NCI-H446 (cell line): ENCODE measurements at regions not wholly inside any gene's neighbourhood (a gene's known extent, or its start where the extent isn't known, plus 50 kb on each side); places are given as distances from the start of the nearest gene placed in this dataset.

ENCODE experiments used
- DNase-seq, 2 experiments: peaks; one replicate each; lab custom pipeline; 2025; lab: John Stamatoyannopoulos, UW

DNA sequence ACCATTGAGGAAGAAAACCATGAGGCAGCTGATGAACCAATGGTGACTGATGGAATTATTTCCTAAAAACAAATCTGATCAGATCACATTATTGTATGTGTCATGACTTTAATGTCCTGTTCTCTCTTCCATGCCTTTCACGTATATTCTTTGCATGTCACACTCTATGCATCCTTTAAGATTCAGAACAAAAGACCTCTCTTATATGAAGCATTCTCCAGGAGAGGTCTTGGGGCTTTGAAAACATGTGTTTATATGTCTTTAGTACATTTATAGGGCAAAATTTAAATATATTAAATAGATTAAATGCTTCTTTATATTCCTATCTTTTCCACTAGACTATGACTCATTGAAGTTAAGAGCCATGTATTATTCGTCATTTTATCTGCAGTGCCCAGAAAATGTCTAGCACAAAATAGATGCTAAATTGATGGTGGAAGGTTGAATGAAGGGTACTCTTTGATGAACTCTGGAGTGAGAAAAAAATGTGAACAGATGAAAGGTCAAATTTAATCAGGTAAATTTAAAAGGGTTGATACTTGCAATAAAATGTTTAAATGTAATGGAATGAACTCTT is 196.3 kb downstream of the PSAT1 start:
- no peak for DNase-seq

- no peak for DNase-seq
These were observed 205.6 kb downstream of the PSAT1 start for GRCh38 chr9:78502566-78502965.

GRCh38 chr9:78505546-78505945 is 208.6 kb downstream of the PSAT1 start:
- no peak for DNase-seq

DNA sequence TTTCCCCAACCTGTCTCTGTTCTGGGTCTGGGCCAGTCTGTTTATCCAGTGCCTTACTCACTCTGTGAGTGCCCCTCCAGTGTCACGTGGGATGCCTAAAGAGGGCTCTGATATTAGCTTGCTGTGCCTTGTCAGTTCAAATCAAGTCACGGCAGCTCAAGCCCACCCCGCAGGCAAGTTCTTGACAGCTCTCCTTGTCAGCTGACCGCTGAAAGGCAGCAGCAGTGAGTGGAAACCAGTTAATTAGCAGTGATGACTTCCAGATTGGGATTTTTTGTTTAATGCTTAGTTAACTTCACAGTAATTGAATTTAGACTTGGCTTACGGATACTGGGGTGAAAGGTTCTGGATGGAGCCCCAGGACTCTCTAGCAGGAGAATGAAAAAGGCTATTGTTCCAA is 210.1 kb downstream of the PSAT1 start:
- DNase-seq, result no peak

DNA sequence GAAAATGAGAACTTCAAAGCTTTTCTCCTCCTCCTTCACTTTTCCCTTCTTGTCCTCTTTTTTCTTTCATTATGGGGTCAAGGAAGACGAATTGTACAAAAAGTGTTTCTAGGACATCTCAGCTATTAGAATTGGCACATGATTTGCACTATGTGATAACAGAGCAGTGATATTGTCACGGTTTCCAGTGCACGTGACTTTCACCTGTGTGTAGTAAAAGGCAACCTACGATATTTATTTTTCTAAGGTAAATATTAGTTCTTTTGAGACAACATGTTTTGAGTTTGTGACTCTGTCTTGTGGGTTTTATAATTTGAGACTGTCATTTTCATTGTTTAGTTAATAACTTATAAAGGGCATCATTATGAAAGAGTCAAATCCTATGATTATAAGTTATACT is 213.1 kb downstream of the PSAT1 start:
- DNase-seq, result no peak

GRCh38 chr9:78515108-78515507 is 218.2 kb downstream of the PSAT1 start:
- no peak for DNase-seq

DNA sequence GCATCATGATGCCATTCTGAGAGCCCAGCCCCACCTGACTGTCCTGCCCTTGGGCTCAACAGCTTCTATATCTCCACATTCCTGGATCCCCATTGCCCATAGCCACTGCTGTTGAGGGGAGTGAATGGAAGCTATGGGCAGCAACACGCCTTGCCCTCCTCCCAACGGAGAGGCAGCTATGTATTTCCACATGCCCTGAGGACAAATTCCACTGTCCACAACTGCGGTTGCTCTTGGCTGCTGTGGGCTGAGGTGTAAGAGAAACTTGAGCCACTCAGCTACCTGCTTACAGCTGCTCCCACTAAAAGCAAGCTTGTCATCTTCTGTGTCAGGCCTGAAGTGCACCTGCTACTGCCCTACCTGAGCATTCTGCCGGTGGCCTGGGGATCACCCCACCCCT is 222.9 kb downstream of the PSAT1 start:
- no peak for DNase-seq

- DNase-seq, result no peak
These were observed 224.8 kb downstream of the PSAT1 start for GRCh38 chr9:78521680-78522079.

DNA sequence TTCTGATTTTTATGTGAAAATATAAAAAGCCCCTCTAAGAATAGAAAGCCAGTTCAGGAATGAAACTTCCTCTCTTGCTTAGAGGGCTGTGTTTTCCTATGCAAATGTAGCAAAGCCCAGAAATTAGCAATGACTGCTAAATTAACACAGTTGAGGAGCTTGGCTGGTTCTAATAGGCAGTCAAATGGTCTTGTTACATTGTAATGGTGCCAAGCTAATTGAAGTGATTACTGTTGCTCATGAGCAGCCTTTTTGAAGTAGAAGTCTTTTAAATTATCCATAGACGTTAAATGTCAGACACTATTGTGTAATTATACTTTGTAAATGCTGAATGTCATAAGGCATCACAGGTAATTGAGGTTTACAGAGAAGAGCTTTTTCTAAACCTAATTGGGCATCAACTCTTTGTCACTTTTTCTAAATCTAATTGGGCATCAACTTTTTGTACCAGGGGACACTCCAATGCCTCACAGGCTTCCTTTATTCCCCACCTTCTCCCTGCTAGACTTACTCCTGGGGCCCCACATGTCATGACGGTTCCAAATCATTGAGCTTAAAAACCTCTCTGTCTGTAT is 229.1 kb downstream of the PSAT1 start:
- no peak for DNase-seq

DNA sequence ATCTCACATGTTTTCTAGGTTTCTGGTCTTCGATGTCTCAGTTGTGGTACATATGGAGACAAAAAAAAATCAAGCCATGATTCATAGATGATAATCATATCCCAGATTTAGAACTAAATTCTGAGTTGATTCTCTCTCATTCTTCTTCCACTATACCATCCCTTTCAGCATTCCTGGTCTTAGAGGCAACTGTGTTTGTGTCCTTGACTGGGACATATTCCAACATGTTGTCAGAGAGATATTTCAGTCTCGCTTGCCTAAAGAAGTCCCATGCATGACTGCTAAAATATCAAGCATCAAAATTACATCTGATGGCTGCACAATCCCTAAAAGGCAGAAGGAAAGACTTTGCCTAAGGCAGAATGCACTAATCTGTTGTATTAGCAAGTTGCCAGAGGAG is 236.6 kb downstream of the PSAT1 start:
- DNase-seq, result no peak

GRCh38 chr9:78539188-78539587 is 242.3 kb downstream of the PSAT1 start:
- DNase-seq, result no peak

- no peak for DNase-seq
These were observed 243.0 kb downstream of the PSAT1 start for GRCh38 chr9:78539904-78540303.

DNA sequence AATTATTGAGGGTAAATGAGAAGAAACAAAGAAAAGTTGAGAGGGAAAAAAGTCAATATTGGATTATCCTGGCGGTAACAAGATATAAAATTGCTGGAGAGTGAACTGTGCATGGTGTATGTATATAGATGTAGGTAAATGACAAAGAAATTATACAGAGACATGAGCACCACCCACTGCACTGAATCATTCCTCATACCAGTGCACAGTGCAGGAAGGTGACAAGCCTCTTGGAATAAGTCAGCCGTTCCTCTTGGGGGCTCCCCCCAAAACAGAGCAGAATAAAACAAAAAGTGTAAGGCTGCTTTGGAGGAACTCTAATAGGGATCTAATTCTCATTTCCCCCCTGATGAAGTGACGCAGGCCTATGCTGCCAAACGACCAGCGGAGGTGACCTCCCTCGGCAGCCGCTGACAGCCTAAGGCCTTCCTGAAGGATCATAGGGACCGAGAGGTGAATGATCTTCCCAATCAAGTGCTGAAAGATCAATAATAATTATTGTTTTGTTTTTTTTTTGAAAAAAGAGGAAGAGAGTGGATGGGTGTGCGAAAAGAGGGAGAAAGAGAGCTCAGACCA is 245.0 kb downstream of the PSAT1 start:
- DNase-seq, result no peak

DNA sequence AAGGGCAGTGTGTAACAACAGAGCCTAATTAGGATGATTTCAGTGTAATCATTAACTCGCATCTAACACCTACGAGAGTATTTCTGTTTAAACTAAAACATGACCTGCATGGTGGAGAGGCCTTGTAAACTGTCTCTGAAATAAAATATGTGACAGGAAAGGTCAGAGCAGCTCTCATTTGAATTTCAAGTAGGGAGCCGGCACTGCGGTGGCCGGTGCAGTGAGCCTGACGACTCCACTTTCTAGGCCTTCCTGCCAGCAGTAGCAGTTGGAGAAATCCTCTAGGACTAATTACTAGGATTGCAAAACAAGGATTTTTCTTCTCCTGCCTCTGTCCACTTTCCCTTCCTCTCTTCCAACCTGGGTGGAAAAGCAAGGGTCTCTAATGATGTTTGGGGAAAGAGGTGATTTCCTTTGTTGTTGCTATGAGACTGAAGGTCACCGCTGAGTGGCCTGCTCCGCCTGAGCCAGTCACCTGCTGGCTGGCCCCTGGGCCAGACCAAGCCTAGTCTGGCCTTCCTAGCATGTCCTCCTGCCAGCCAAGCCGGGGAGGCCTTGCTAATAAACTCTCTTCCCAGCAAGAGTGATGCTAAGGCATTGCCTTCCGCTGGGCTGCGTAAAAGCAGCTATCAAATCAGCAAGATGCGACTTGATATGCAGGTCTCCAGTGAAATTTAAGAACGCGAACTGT is 245.7 kb downstream of the PSAT1 start:
- no peak for DNase-seq

DNA sequence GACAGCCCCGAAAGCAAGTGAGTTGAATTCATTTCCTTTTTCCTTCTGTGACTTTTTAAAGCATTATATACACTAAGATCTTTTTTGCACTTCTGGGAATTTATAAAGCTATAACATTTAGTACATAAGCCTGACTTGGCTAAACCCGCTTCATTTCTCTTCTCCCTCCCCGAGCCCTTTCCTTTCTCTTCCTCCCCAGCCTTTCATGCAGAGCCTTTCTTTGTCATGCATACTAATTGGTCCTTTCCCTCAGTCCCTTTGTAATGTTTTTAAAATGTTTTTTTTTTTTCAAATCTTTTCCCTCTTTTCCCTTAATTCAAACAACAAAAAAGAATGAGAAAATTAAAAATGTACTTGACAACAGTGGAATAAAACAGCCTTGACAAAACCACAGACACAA is 246.4 kb downstream of the PSAT1 start:
- DNase-seq, result no peak

DNA sequence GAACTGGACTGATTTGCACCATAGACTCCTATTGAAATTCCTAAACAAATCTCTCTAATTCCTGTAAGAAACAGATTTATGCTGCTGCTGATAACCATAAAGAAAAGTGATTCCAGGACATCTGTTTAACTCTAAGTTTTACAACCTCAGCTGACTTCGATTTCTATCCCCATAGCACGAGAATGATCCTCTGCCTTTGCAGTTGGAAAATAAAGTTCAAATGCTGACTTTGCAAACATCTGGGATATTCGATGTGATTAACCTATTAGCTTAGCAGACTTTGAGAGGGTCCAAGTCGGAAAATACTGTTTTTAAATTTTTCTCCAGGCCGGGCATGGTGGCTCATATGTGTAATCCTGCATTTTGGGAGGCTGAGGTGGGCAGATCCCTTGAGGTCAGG is 247.3 kb downstream of the PSAT1 start:
- no peak for DNase-seq

DNA sequence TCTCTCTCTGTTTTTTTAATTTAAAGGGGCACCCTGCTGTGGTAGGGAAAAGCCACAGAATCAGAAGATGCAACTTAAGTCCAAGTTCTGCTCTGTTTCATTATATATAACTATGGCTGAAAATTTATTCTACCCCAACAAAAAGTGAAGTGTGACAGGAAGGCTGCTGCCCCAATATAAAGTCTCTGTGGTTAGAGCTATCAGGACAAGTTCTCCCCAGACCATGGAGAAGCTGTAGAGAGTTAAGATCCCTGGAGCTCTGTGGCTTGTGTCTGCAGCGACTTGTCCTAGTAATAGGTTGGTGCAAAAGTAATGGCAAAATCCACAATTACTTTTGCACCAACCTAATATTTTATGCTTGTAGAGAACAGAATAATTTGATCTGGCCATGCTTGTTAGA is 250.9 kb downstream of the PSAT1 start:
- DNase-seq, result no peak

- no peak for DNase-seq
These were observed 251.7 kb downstream of the PSAT1 start for GRCh38 chr9:78548670-78549069.

- DNase-seq, result no peak
These were observed 252.8 kb downstream of the PSAT1 start for GRCh38 chr9:78549711-78550110.

GRCh38 chr9:78552802-78553201 is 255.9 kb downstream of the PSAT1 start:
- no peak for DNase-seq

DNA sequence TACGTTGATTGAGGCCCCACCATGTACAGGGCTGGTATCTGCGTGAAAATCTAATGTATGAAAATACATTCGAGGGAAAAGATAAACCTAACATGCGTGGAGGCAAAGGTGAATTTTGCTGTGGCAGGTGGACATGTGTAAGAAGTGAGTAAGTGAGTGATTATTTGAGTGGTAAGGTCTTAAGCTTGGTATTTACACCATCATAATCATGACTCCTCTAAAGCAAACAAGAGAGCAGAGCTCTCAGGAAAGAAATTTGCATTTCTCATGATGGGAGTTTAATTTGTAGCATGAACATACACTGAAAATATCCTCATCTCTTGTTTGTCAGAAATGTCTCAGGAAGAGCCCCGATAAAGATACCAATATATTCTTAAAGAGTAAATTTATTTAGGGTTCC is 260.6 kb downstream of the PSAT1 start:
- DNase-seq, result no peak

DNA sequence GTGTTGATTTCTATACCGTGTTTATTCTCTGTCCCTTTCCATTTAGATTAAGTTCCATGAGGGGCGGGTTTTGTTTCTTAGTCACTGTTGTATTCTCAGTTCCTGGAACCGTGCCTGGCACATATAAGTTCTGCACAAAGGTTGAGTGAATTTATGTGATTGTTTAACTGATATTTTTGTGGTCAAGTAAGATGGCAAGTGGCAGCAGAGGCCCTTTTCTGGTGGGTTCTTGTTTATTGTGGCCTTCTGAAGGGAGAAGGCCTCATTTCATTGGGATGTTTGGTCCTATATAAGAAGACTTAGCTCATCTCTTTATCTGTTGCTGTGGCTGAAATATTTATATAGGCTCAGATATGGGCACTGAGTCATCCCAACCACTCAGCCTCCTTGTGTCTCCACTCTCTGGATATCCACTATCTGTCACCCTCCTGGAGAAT is 262.5 kb downstream of the PSAT1 start:
- no peak for DNase-seq

- DNase-seq, result no peak
These were observed 265.1 kb downstream of the PSAT1 start for GRCh38 chr9:78562021-78562420.
